HEK293 (cell line): ENCODE measurements at regions not wholly inside any gene's neighbourhood (a gene's known extent, or its start where the extent isn't known, plus 50 kb on each side); places are given as distances from the start of the nearest gene placed in this dataset.

ENCODE experiments used
- CTCF ChIP-seq: fragments of 450-650 bp; formaldehyde crosslinking; IDR thresholded peaks from 2 replicates; pipeline ENCODE4 v1.5.1; 2016; ENCODE audit warnings: missing biosample characterization, missing genetic modification characterization
- SETDB1 ChIP-seq: IDR thresholded peaks from one replicate; pipeline ENCODE4 v1.6.1; 2017; ENCODE audit warnings: mild to moderate bottlenecking, low read length, moderate library complexity, mixed read lengths; ENCODE audit not compliant: insufficient read length
- ZBTB10 ChIP-seq: fragments of 450-650 bp; formaldehyde crosslinking; IDR thresholded peaks from 2 replicates; pipeline ENCODE4 v1.5.1; 2016; ENCODE audit warnings: missing biosample characterization, missing genetic modification characterization
- ZNF24 ChIP-seq: fragments of 450-650 bp; formaldehyde crosslinking; IDR thresholded peaks from 2 replicates; pipeline ENCODE4 v1.5.1; 2016; ENCODE audit warnings: missing biosample characterization, missing genetic modification characterization
- ZNF274 ChIP-seq, 2 experiments: fragments of 200-500 bp in 1 of 2; fragments of 450-650 bp in 1 of 2; sonication (Bioruptor generic) in 1 of 2; formaldehyde crosslinking in 1 of 2; IDR thresholded peaks; 2 replicates each; pipeline versions ENCODE4 v1.5.1 to v1.6.1; 2014 to 2016; ENCODE audit warnings: borderline replicate concordance in 1 of 2, inconsistent platforms in 1 of 2, low read length in 1 of 2, missing biosample characterization in 1 of 2, missing genetic modification characterization in 1 of 2
- ZNF280C ChIP-seq: fragments of 450-650 bp; formaldehyde crosslinking; IDR thresholded peaks from 2 replicates; pipeline ENCODE4 v1.5.1; 2016; ENCODE audit warnings: missing biosample characterization, missing genetic modification characterization

GRCh38 chr3:5750091-5750490, 562.6 kb downstream of the EDEM1 start:
- TF ChIP-seq ZNF24 (tag by site-specific recombination) (no peak), ZNF280C (tag by site-specific recombination) (no peak), CTCF (tag by site-specific recombination) (no peak), ZBTB10 (tag by site-specific recombination) (no peak), SETDB1 (no peak), ZNF274 (IDR thresholded peaks at IDR 0.05; ENCODE audit: low read length) (no peak), ZNF274 (tag by site-specific recombination; IDR thresholded peaks at IDR 0.05; ENCODE audit: borderline replicate concordance) (no peak)
